GM19239 (cell line): ENCODE measurements at regions not wholly inside any gene's neighbourhood (a gene's known extent, or its start where the extent isn't known, plus 50 kb on each side); places are given as distances from the start of the nearest gene placed in this dataset.

ENCODE experiments used
- DNase-seq: peaks from one replicate; pipeline ENCODE4 v3.0.0; 2011; ENCODE audit warnings: low spot score; ENCODE audit not compliant: insufficient read length
- FAIRE-seq: peaks from 2 replicates; lab custom pipeline; 2011; peaks lifted over from hg19 to GRCh38; lab: Jason Lieb, UNC

DNA sequence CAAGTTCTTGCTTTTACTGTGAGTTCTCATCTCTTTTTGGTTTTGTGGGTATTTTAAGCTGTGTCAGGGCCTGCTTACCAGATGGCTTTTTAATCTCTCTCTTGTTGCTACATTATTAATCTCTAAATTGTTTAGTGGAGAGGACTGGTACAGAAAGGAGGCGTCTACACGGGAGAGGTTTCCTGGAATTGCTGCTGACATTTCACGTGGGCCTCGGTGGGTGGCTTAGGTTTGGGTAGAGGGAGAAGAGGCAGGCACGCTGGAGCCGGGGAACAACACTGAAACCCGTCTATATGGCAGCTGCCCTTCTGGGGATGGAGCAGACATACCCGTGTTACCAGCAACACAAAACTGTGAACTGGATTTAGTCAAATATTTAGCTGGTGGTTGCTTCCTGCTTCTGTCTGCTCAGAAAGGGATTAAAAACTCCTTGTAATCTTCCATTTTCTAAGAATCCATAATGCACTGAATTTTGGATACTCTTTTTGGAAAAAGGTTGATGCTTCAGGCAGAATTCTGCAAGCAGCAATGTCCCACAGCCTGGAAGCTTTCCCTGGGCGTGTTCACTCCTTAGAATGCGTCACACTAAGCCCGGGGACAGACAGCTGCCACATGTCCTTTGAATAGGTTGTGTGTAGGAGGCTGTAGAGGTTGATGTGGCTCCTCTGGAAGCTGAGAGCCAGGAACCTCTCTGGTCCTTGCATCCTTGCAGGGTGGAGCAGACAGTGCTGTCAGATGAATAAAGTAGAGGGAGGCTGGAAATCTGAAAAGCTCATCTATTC lies 199.8 kb upstream of the GATB start:
- DNase-seq (no peak), FAIRE-seq (no peak)

DNA sequence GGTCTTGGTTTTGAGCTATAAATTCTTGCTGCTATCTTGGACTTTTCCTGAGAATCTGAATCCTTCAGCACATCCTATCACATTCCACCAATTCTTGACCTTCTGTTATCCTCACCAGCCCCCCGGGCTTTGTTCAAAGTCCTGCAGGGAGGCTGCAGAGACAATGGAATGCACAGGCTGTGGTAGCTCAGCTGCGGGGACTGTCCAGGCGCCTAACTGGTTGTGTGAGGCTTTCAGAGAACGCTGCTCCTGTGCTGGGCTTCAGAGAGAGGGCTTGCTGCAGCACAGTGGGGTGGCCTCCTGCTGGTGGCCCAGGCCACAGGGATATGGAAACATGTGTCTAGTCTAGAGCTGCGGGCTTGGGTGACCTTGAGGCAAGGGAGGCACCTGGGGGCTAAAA lies 196.3 kb upstream of the GATB start:
- DNase-seq (no peak), FAIRE-seq (no peak)

DNA sequence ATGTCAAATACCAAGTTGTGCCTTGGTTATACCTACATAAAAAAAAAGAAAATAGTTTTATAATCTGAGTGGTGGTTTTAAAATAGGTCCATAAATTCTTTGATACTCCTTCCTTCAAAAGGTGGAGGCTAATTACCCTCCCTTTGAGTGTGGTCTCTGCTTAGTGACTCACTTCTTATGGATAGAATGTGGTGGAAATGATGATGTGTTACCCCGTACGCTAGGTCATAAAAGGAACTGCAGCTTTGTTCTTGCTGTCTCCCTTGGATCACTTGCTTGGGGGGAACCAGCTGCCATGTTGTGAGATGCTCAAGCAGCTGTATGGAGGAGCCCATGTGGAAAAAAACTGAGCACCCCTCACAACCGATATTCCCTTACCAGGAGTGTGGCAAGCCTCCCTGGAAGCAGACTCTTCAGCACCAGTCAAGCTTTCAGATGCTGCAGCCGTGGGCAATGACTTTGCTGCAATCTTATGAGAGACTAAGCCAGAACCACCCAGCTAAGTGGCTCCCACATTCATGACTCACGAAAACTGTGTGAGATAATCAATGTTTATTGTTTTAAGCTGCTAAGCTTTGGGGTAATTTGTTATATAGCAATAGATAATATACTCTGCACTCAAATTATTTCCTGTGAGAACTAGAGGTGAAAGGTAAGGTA lies 195.0 kb upstream of the GATB start:
- FAIRE-seq (no peak), DNase-seq (no peak)

DNA sequence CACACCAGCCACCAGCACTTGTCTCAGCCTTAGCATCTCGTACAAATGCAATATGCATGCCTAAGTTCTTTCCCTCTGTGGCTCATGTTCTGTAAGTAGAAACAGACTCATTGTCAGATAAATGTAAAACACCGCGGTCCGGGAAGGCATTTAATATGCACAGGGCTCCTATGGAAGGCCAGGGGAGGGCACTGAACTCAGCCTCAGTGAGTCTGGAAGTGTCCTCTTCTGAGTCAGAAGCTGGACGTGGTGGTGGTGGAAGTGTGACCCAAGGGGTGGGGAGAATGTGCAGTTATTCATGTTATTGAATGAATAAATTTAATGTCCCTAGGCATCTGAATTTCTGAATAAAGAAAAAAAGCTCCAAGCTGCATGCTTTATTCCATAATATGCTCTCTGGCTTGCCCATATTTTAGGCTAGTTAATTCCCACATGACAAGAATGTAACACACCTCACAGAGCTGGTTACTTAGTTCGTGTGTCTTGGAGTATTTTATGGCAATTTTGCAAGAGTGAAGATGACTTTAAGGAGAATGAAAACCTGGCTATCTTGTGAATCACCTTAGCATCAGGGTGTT lies 193.1 kb upstream of the GATB start:
- no peak for DNase-seq
- FAIRE-seq = no peak

DNA sequence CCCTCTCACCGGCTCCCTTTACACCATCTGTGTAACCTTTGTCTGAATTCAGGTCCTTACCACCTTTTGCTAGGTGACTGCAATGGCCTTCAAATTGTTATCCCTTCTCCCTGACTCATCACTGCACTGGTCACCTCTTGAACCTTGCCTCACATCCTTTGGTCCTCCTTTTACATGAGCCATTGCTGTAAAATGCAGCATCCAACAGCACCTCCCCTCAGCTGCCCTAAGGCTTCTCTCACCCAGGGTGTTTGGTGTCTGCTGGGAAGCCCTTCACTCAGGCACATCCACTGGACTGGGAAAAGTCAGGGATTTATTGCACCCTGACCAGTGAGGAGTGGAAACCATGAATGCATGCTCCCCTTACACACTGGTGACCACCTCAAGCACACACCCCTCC lies 192.5 kb upstream of the GATB start:
- DNase-seq = no peak

DNA sequence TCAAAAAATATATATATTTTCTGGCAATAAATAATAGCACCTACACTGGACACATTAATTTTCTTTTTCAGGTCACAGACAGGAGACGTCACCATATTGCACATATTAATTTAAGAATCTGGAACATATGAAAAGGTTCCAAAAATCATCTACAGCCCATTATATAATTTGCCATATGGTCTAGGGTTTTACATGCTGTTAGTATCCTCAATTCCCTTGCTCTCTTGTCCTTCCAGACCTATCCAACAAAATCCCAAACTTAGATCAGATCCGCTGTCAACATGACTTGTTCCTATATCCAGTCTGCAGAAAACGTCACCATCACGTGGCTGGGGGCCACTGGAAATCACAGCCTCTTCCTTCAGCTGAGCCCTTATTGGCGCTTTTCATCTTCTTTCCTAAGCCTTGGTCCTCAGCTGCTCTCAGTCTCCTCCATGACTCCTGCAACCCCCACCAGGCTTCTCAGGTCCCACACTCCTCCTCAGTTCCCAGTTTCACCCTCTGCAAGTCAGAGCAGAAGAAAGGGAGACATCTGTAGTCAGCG lies 192.0 kb upstream of the GATB start:
- FAIRE-seq = no peak

More for the DNA sequence above, 192.5 kb upstream of the GATB start:
- no peak for FAIRE-seq

DNA sequence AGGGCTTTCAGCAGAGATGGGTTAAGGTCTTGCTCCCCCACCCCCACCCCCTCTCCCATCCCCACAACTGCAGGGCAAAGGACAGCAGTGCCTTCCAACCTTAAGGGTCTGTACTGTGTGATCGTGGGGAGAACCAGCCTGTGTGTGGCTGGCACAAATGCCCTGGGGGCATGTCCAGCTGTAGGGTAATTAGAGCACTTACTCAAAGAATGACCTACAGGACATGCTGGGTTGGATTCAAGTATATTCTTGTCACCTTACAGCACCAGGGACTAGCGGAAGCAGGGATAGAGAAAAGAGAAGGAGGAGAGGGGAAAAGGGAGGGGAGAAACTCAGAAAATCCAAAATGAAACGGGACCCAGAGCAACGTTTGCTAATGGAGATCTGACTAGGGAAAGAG lies 191.3 kb upstream of the GATB start:
- DNase-seq (no peak), FAIRE-seq (no peak)

More for the DNA sequence above, 192.0 kb upstream of the GATB start:
- DNase-seq = no peak

DNA sequence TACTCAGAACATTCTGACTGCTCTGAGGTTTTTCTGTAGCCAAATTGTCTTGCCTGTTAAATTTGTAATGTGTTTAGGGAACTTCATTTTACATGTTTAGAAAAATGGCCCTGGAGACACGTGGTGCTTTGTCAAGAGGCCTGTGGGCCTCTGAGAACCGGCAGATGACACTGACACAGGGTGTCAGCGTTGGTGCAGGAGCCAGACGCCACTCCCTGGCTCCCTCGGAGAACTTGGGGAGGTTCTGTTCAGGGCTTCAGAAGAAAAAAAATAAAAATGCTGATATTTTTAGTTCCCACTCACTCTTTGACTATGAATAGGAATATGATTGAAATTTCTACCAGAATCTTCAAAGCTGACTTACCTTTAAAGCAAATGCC lies 190.9 kb upstream of the GATB start:
- FAIRE-seq (no peak), DNase-seq (no peak)

DNA sequence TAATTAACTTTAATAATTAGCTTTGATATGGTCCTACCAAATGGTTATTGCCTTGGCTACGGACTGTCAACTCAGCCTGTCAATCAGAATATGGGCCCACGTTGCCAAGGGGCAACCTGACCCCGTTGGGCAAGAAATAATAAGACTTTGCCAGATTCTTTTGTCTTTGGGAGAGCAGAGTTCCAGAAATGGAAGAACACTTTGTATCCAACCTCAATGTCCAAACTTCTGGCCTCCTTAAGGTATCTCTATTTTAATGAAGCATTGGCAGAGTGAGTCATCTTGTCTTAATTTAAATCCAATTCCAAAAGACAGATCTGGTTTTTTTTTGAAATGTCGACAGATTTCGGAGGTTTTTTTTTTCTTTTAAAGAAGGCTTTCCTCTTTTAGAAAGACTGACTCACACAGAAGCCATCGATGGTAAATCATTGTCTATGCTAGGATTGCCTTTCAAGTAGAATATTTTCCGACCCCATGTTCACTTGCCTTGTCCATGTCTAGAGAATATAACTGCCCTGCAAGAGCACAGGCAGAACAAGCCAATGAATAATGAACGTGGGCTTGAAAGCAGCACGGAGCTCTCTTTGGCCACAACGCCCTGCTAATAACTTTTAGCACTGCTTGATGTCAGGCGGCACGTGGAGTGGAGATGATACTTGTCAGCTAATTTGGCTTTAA lies 190.3 kb upstream of the GATB start:
- FAIRE-seq (no peak), DNase-seq (no peak)

DNA sequence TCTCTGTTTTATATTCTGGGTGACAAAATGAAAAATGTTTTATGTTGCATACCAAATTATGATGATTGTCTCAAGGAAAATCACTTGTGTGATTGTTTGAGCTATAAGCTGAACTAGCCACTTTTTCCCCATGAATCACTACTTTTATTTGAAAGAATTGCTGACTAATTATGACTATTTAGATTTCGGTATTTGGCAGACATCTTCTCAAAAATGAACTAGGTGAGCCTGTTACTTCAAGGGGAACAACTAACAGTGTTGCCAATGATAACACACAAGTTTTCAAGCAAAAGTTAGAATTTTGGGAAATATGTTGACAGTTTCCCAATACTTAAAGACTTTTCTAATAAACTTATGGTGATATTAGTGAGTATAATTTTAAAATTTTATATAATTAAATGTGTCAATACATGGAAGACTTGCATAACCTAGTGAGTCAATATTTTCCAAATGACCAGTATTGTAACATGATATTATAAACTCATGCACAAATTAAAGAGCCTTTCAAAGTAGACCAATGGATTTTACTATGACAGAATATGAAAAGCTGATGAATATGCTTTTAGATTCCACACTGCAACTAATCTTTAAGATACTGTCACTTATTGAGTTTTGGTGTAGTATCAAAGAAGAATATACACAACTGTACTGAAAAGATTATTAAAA lies 187.7 kb upstream of the GATB start:
- FAIRE-seq (no peak), DNase-seq (no peak)

DNA sequence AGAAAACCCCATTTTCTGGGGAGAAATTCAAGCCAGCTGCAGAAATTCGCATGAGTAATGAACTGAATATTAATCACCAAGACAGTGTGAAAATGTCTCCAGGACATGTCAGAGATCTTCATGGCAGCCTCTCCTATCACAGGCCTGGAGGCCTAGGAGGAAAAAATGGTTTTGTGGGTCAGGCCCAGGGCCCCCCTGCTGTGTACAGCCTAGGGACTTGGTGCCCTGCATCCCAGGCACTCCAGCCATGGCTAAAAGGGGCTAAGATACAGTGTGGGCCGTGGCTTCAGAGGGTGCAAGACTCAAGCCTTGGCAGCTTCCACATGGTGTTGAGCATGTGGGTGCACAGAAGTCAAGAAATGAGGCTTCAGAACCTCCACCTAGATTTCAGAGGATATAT lies 185.9 kb upstream of the GATB start:
- DNase-seq (no peak), FAIRE-seq (no peak)

DNA sequence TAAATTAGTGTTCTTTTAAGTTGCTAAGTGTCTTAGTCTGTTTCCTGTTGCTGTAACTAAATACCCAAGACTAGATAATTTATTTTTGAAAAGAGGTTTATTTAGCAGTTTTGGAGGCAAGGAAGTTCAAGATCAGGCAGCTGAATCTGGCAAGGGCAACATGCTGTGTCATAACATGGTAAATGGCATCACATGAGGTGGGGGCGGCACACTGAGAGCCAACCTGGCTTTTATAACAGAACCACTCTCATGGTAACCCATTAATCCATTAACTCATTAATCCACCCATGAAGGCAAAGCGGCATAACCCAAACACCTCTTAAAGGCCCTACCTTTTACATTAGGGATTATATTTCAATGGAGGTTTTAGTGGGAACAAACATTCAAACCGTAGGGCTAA lies 182.2 kb upstream of the GATB start:
- FAIRE-seq (no peak), DNase-seq (no peak)

DNA sequence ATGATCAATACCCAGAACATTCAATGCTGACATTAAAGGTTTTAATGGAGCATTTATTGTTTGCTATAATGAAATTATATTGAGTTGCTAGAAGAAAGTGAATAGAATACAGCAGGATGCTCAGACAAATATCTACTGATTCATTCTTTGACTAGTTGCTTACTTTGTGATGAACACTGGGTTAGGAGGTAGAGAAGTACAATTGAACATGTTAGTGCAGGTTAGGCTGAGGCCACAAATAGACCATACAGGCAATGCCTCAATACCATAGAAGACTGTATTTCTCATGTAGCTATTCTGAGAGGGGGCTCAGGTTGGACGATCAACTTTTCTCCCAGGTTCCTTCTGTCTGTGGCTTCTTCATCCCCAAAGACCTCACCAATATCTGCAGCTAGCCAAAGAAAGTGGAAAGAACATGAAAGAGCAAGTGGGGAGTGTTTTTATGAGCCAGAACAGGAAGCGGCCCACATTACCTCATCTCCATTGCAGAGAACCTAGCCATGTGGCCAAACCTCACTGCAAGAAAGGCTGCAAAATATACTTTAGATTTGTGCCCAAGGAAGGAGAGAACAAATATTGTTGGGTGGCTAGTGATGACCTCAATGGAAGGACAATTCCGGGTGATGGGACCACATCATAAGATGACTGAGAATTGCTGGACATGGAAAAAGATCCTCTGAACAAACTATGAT lies 180.3 kb upstream of the GATB start:
- FAIRE-seq (no peak), DNase-seq (no peak)

DNA sequence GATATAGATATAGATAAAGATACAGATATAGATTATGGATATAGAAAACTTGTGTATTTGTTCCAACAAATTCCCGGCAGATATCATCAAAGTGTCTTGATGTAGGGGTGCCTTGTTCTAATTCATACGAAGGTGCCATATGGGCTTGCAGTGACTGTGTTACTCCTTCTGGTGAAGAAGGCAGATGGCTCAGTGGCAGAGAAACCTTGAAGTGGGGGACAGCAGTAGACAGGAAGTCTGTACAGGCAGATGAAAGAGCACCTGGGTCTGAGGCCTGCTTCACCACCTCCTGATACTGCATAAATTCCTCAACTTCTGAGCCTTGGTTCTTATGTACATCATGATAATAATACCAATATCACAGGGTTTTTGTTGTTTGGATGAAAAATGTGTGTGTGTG lies 179.5 kb upstream of the GATB start:
- DNase-seq = no peak
- no peak for FAIRE-seq

DNA sequence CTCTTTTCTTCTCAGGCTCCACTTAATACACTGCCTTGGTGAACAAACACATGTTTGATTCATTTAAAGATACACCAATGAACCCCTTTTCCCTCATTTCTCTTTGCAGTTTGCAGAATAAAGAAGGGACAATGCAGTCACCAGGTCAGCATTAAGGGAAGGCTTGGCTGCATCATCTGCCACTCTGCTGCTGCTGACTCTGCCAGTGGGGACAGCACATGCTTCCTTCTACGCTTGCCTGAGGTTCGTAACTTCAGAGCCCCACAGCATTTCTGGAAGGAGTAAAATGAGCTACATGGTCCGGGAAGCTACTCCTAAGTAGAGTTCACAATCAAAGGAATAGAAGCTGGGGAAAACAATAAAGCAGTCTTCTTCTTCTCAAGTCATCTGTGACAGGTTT lies 178.9 kb upstream of the GATB start:
- DNase-seq = no peak
- FAIRE-seq = no peak

DNA sequence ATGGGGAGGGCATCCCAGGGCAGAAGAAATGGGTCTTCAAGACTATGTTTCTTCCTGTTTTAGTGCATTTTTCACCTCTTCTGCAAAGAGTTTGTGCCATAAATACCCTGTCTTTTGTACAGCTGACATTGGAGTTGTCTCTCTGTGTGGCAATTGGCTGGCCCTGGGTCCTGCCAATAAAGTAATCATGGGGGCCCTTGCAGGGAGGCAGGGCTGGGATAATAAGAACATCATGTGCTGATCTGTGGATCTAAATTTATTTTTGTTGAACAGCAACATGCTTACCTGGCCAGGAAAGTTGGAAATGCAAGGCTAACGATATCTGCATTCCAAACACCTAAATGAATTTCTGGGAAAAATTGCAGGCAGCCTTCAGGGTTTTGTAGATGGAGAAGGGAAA lies 174.6 kb upstream of the GATB start:
- DNase-seq = no peak
- FAIRE-seq = no peak

DNA sequence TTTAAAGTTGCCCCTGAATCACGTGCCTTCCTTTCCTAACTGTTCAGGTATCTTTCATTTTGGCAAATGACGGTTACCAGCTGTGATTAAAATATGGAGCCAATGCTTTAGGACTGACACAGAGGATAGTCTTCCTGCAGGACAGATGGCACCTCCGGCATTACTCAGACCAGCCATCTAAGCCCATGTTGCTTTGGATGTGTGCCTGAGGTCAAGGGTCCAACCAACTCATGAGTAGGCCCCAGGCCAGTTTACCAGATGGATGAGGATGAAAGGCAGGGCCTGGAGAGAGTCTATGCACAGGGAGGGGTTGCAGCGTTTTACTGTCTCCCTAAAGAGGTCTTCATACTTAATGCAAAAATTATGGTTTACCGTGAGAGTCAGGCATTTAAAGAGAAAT lies 174.0 kb upstream of the GATB start:
- no peak for DNase-seq
- no peak for FAIRE-seq

DNA sequence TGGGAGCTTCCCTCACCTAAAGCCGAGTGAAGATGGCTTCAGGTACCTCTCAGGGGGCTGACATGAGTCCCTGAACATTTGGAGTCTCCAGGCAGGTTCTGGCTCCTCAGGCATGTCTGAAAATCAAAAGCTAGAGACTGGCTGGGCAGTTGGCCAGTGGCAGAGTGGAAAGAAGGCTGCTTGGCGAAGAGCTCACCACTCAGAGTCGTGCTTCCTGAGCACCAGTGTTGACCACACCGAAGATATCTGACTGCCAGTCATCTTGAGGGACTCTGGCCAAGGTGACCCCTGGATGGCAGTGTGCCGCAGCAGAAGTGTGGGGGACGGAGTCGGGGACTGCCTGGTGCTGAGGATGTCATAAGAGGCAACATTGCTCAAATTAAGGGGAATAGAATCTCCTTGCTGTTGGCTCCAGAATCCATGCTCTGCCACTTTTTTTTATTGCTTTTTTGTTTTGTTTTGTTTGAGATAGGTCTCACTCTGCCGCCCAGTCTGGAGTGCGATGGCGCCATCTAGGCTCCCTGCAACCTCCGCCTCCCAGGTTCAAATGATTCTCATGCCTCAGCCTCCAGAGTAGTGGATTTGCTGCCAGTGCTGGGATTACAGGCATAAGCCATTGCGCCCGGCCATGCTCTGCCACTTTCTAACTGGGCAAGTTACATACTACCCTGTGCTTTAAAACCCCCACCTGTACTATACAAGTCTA lies 172.5 kb upstream of the GATB start:
- DNase-seq (no peak), FAIRE-seq (no peak)

DNA sequence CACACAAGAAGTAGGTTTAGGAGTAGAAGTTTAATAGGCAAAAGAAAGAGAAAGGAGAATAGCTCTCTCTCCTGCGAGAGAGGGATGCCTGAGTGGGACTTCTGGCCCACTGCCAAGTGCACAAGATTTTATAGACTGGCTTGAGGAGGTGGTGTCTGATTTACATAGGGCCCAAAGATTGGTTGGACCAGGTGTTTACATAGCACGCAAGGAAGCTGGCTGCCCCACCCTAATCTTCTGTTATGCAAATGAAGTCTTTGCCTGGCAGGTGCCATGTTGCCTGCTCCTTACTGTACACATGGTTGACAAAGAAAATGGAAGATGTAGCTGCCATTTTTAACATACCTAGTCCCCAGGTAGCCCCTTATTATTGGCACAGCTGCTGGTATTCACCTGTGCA lies 170.8 kb upstream of the GATB start:
- DNase-seq (no peak), FAIRE-seq (no peak)
